WI38 (cell line): ENCODE measurements at regions not wholly inside any gene's neighbourhood (a gene's known extent, or its start where the extent isn't known, plus 50 kb on each side); places are given as distances from the start of the nearest gene placed in this dataset.

Experiments
- H3K4me3 ChIP-seq: 2 replicates; pipeline ENCODE4 v1.5.1; 2011; ENCODE audit warnings: low read depth, mild to moderate bottlenecking, control low read depth, low read length
- CTCF ChIP-seq: IDR thresholded peaks from 2 replicates; pipeline ENCODE4 v1.5.1; 2012; ENCODE audit warnings: low read depth, mild to moderate bottlenecking, control low read depth, low read length

- H3K4me3 ChIP-seq: no peak overlapping the region
- TF ChIP-seq CTCF: no peak
These were observed 96.2 kb downstream of the DUSP6 start for GRCh38 chr12:89256060-89256459.

GRCh38 chr12:89253488-89253887 is 98.8 kb downstream of the DUSP6 start:
- H3K4me3 ChIP-seq: no peak overlapping the region
- TF ChIP-seq CTCF: no peak

DNA sequence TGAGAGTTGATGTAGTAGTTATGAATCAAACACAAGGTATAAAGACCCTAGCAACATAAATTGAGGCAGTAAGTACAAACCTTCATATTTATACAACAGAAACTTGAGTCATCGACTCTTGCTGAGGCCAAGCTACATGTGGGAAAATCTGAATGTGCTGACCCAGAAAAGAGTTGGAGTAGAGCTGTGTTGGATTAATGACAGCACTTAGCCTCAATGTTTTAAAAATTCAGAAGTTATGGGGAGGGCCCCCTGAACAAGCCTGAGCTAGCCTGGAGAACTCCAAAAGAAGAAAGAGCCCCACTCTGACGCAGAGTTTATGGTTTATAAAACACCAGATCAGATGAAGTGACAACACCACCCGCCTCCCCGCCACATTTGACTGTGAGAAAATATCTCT is 100.0 kb downstream of the DUSP6 start:
- no peak for TF ChIP-seq CTCF
- H3K4me3 ChIP-seq: no peak overlapping the region

DNA sequence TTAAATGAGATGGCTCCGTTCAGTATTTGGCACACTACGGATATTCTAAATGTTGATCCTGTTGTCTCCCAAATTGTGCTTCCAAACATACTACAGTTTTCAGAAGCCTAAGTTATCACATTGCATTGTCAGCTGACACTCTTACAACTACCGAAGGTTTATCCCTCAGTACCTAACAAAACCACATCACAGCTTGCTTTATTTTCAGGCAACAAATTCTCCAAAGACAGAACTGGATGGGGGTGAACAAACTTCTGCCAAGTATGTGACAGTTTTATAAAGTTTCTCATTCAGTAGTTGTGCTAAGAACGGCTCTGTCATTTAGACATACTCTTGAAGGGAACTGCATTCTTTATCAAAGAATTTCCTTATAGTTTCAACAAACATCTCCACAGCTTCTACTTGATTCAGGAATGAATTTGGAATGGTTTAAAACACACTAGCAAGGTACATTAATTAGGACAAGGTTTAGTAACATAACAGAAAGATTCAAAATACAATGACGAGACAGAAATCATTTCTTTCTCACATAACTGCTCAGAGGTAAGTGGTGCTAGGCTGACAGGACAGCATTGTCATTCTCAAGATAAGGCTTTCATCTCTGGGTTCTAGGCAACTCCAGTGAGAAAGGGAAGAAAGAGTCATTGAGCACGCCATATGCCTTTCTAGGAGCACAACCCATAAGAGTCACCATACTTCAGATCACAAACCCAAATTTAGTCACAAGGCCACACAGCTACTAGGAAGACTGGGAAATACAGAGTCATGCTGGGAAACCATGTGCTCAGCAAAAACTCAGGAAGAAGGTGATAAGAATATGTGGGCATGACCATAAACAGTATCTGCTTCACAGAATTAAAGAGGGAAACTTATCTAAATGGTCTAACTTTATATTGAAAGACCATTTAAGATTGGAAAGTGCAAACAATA is 100.7 kb downstream of the DUSP6 start:
- TF ChIP-seq CTCF: no peak
- H3K4me3 ChIP-seq: no peak overlapping the region

- no peak overlapping the region for H3K4me3 ChIP-seq
- no peak for TF ChIP-seq CTCF
These were observed 101.7 kb downstream of the DUSP6 start for GRCh38 chr12:89250636-89251035.

GRCh38 chr12:89250213-89250612 is 102.1 kb downstream of the DUSP6 start:
- TF ChIP-seq CTCF: no peak
- H3K4me3 ChIP-seq: no peak overlapping the region

- TF ChIP-seq CTCF: no peak
- no peak overlapping the region for H3K4me3 ChIP-seq
These were observed 104.3 kb downstream of the DUSP6 start for GRCh38 chr12:89247967-89248366.
